ENCODE measurements at regions not wholly inside any gene's neighbourhood (a gene's known extent, or its start where the extent isn't known, plus 50 kb on each side); places are given as distances from the start of the nearest gene placed in this dataset.

GRCh38 chr5:159444441-159445082 lies 114.3 kb upstream of the IL12B start:
- H3K27me3 ChIP-seq (ENCODE audit: control insufficient read depth, insufficient read depth, low read length): no peaks in the 10 kb centered on the region
- no peak overlapping the region for H3K4me2 ChIP-seq (ENCODE audit: low read length)
- H3K9ac ChIP-seq (ENCODE audit: low read depth, low read length): no peak overlapping the region
- H3K4me1 ChIP-seq (ENCODE audit: control insufficient read depth, insufficient read depth, low read length): no peaks in the 10 kb centered on the region
- H3K36me3 ChIP-seq (ENCODE audit: insufficient read depth, low read length): no peaks in the 10 kb centered on the region
- no peaks in the 10 kb centered on the region for H3K9me3 ChIP-seq (replicated peaks; ENCODE audit: low read length)
- H3K4me3 ChIP-seq (ENCODE audit: low read length): no peak overlapping the region

- no peaks in the 10 kb centered on the region for H3K9me3 ChIP-seq (replicated peaks; ENCODE audit: low read length)
- no peak overlapping the region for H3K4me2 ChIP-seq (ENCODE audit: low read length)
- no peak overlapping the region for H3K9ac ChIP-seq (ENCODE audit: low read depth, low read length)
- no peaks in the 10 kb centered on the region for H3K27me3 ChIP-seq (ENCODE audit: control insufficient read depth, insufficient read depth, low read length)
- H3K36me3 ChIP-seq (ENCODE audit: insufficient read depth, low read length): no peaks in the 10 kb centered on the region
- H3K4me3 ChIP-seq (ENCODE audit: low read length): no peak overlapping the region
- peaks cover 22% of the 10 kb centered on the region for H3K4me1 ChIP-seq (ENCODE audit: control insufficient read depth, insufficient read depth, low read length)
Measured at GRCh38 chr5:159447116-159447515, 116.8 kb upstream of the IL12B start.

GRCh38 chr5:159448841-159449407 lies 118.6 kb upstream of the IL12B start:
- peaks cover 22% of the 10 kb centered on the region for H3K4me1 ChIP-seq (ENCODE audit: control insufficient read depth, insufficient read depth, low read length)
- no peaks in the 10 kb centered on the region for H3K27me3 ChIP-seq (ENCODE audit: control insufficient read depth, insufficient read depth, low read length)
- no peaks in the 10 kb centered on the region for H3K36me3 ChIP-seq (ENCODE audit: insufficient read depth, low read length)
- H3K9me3 ChIP-seq (replicated peaks; ENCODE audit: low read length): no peaks in the 10 kb centered on the region
- H3K9ac ChIP-seq (ENCODE audit: low read depth, low read length): no peak overlapping the region
- H3K4me3 ChIP-seq (ENCODE audit: low read length): no peak overlapping the region
- H3K4me2 ChIP-seq (ENCODE audit: low read length): no peak overlapping the region

GRCh38 chr5:159449925-159450324 lies 119.6 kb upstream of the IL12B start:
- Histone ChIP-seq H3K4me2 (ENCODE audit: low read length) (no peak overlapping the region), H3K9me3 (replicated peaks; ENCODE audit: low read length) (no peaks in the 10 kb centered on the region), H3K4me1 (ENCODE audit: control insufficient read depth, insufficient read depth, low read length) (peaks cover 22% of the 10 kb centered on the region), H3K36me3 (ENCODE audit: insufficient read depth, low read length) (no peaks in the 10 kb centered on the region), H3K9ac (ENCODE audit: low read depth, low read length) (no peak overlapping the region), H3K27me3 (ENCODE audit: control insufficient read depth, insufficient read depth, low read length) (no peaks in the 10 kb centered on the region), H3K4me3 (ENCODE audit: low read length) (no peak overlapping the region)

- Histone ChIP-seq H3K4me1 (ENCODE audit: control insufficient read depth, insufficient read depth, low read length) (peaks cover 22% of the 10 kb centered on the region), H3K36me3 (ENCODE audit: insufficient read depth, low read length) (no peaks in the 10 kb centered on the region), H3K4me2 (ENCODE audit: low read length) (no peak overlapping the region), H3K4me3 (ENCODE audit: low read length) (no peak overlapping the region), H3K9me3 (replicated peaks; ENCODE audit: low read length) (no peaks in the 10 kb centered on the region), H3K9ac (ENCODE audit: low read depth, low read length) (no peak overlapping the region), H3K27me3 (ENCODE audit: control insufficient read depth, insufficient read depth, low read length) (no peaks in the 10 kb centered on the region)
Measured at GRCh38 chr5:159450417-159450816, 120.1 kb upstream of the IL12B start.

GRCh38 chr5:159451197-159452052 lies 121.1 kb upstream of the IL12B start:
- Histone ChIP-seq H3K27me3 (ENCODE audit: control insufficient read depth, insufficient read depth, low read length) (no peaks in the 10 kb centered on the region), H3K9me3 (replicated peaks; ENCODE audit: low read length) (no peaks in the 10 kb centered on the region), H3K4me2 (ENCODE audit: low read length) (peak overlapping the region; percentile 32), H3K36me3 (ENCODE audit: insufficient read depth, low read length) (no peaks in the 10 kb centered on the region), H3K4me3 (ENCODE audit: low read length) (no peak overlapping the region), H3K9ac (ENCODE audit: low read depth, low read length) (peak overlapping the region; percentile 17), H3K4me1 (ENCODE audit: control insufficient read depth, insufficient read depth, low read length) (peaks cover 23% of the 10 kb centered on the region)

GRCh38 chr5:159452480-159453167 lies 122.3 kb upstream of the IL12B start:
- H3K27me3 ChIP-seq (ENCODE audit: control insufficient read depth, insufficient read depth, low read length): no peaks in the 10 kb centered on the region
- no peak overlapping the region for H3K4me3 ChIP-seq (ENCODE audit: low read length)
- no peak overlapping the region for H3K9ac ChIP-seq (ENCODE audit: low read depth, low read length)
- peaks cover 33% of the 10 kb centered on the region for H3K4me1 ChIP-seq (ENCODE audit: control insufficient read depth, insufficient read depth, low read length)
- H3K9me3 ChIP-seq (replicated peaks; ENCODE audit: low read length): no peaks in the 10 kb centered on the region
- H3K4me2 ChIP-seq (ENCODE audit: low read length): no peak overlapping the region
- H3K36me3 ChIP-seq (ENCODE audit: insufficient read depth, low read length): no peaks in the 10 kb centered on the region

GRCh38 chr5:159453209-159453608 lies 122.9 kb upstream of the IL12B start:
- no peaks in the 10 kb centered on the region for H3K27me3 ChIP-seq (ENCODE audit: control insufficient read depth, insufficient read depth, low read length)
- H3K9me3 ChIP-seq (replicated peaks; ENCODE audit: low read length): no peaks in the 10 kb centered on the region
- peaks cover 33% of the 10 kb centered on the region for H3K4me1 ChIP-seq (ENCODE audit: control insufficient read depth, insufficient read depth, low read length)
- no peak overlapping the region for H3K9ac ChIP-seq (ENCODE audit: low read depth, low read length)
- no peaks in the 10 kb centered on the region for H3K36me3 ChIP-seq (ENCODE audit: insufficient read depth, low read length)
- H3K4me3 ChIP-seq (ENCODE audit: low read length): no peak overlapping the region
- no peak overlapping the region for H3K4me2 ChIP-seq (ENCODE audit: low read length)

- no peaks in the 10 kb centered on the region for H3K27me3 ChIP-seq (ENCODE audit: control insufficient read depth, insufficient read depth, low read length)
- no peak overlapping the region for H3K4me3 ChIP-seq (ENCODE audit: low read length)
- peaks cover 18% of the 10 kb centered on the region for H3K4me1 ChIP-seq (ENCODE audit: control insufficient read depth, insufficient read depth, low read length)
- no peak overlapping the region for H3K4me2 ChIP-seq (ENCODE audit: low read length)
- no peaks in the 10 kb centered on the region for H3K36me3 ChIP-seq (ENCODE audit: insufficient read depth, low read length)
- no peak overlapping the region for H3K9ac ChIP-seq (ENCODE audit: low read depth, low read length)
- H3K9me3 ChIP-seq (replicated peaks; ENCODE audit: low read length): no peaks in the 10 kb centered on the region
Measured at GRCh38 chr5:159456261-159456660, 126.0 kb upstream of the IL12B start.

- H3K27me3 ChIP-seq (ENCODE audit: control insufficient read depth, insufficient read depth, low read length): no peaks in the 10 kb centered on the region
- no peak overlapping the region for H3K4me3 ChIP-seq (ENCODE audit: low read length)
- no peaks in the 10 kb centered on the region for H3K9me3 ChIP-seq (replicated peaks; ENCODE audit: low read length)
Measured at GRCh38 chr5:159456722-159457465, 126.6 kb upstream of the IL12B start.

GRCh38 chr5:159458217-159458711 lies 128.0 kb upstream of the IL12B start:
- Histone ChIP-seq H3K9me3 (replicated peaks; ENCODE audit: low read length) (no peaks in the 10 kb centered on the region), H3K4me1 (ENCODE audit: control insufficient read depth, insufficient read depth, low read length) (peaks cover 11% of the 10 kb centered on the region), H3K27me3 (ENCODE audit: control insufficient read depth, insufficient read depth, low read length) (no peaks in the 10 kb centered on the region), H3K4me3 (ENCODE audit: low read length) (no peak overlapping the region), H3K4me2 (ENCODE audit: low read length) (no peak overlapping the region), H3K36me3 (ENCODE audit: insufficient read depth, low read length) (no peaks in the 10 kb centered on the region), H3K9ac (ENCODE audit: low read depth, low read length) (no peak overlapping the region)

More at GRCh38 chr5:159456722-159457465, 126.6 kb upstream of the IL12B start:
- Histone ChIP-seq H3K36me3 (ENCODE audit: insufficient read depth, low read length) (no peaks in the 10 kb centered on the region), H3K9ac (ENCODE audit: low read depth, low read length) (no peak overlapping the region), H3K4me1 (ENCODE audit: control insufficient read depth, insufficient read depth, low read length) (peaks cover 13% of the 10 kb centered on the region), H3K4me2 (ENCODE audit: low read length) (no peak overlapping the region)
